Endothelial cell of umbilical vein (primary cell): ENCODE measurements at regions not wholly inside any gene's neighbourhood (a gene's known extent, or its start where the extent isn't known, plus 50 kb on each side); places are given as distances from the start of the nearest gene placed in this dataset.

Source experiments
- BruUV-seq: library from RNA; stranded (reverse); fragments of 400-500 nt; replicated peaks from 2 replicates; lab custom pipeline; 2021; lab: Mats Ljungman, UMichigan
- CTCF ChIA-PET: fragments of 300-600, 350-600 bp; sonication (Branson Sonifier 250); formaldehyde crosslinking; loops from one replicate; lab custom pipeline; 2021; ENCODE audit warnings: antibody characterized with exemption, inconsistent platforms; lab: Charles Lee
- POLR2A ChIA-PET: fragments of 300-600, 350-600 bp; sonication (Branson Sonifier 250); formaldehyde crosslinking; loops from one replicate; lab custom pipeline; 2021; ENCODE audit warnings: antibody characterized with exemption, inconsistent platforms; lab: Charles Lee
- DNase-seq: peaks from one replicate; pipeline ENCODE4 v3.0.0-alpha.2; 2011; ENCODE audit warnings: low read depth, low spot score
- FAIRE-seq: peaks from 2 replicates; lab custom pipeline; 2011; peaks lifted over from hg19 to GRCh38; lab: Jason Lieb, UNC
- H2AFZ ChIP-seq: 2 replicates; pipeline ENCODE4 v1.6.0; 2012; ENCODE audit warnings: low read depth, low read length, control low read depth, inconsistent platforms
- H3K27ac ChIP-seq: 2 replicates; pipeline ENCODE4 v1.5.1; 2011; ENCODE audit warnings: low read depth, mild to moderate bottlenecking, control low read depth, low read length, moderate library complexity; ENCODE audit not compliant: insufficient read depth
- H3K27me3 ChIP-seq, 2 experiments: 2 replicates each; pipeline versions ENCODE4 v1.6.0 to v1.6.1; 2011; ENCODE audit warnings: low read length in 2 of 2, mixed read lengths in 1 of 2; ENCODE audit not compliant: control insufficient read depth in 2 of 2, insufficient read depth in 2 of 2
- H3K36me3 ChIP-seq, 2 experiments: 2 replicates in 1 of 2; 3 replicates in 1 of 2; pipeline ENCODE4 v1.5.1; 2011; ENCODE audit warnings: low read length in 2 of 2, mild to moderate bottlenecking in 1 of 2, moderate library complexity in 1 of 2; ENCODE audit not compliant: control insufficient read depth in 2 of 2, insufficient read depth in 2 of 2; ENCODE audit errors: extremely low read depth in 1 of 2
- H3K4me1 ChIP-seq: 3 replicates; pipeline ENCODE4 v1.5.1; 2011; ENCODE audit warnings: mild to moderate bottlenecking, low read length; ENCODE audit not compliant: control insufficient read depth, insufficient read depth; ENCODE audit errors: extremely low read depth
- H3K4me2 ChIP-seq: 2 replicates; pipeline ENCODE4 v1.6.1; 2011; ENCODE audit warnings: low read length, control low read depth, mixed read lengths; ENCODE audit not compliant: insufficient read depth
- H3K4me3 ChIP-seq, 3 experiments: fragments of 200-600 bp in 1 of 3; sonication (generic), shearing (Covaris generic) in 1 of 3; replicated peaks in 1 of 3; 2 replicates each; pipeline ENCODE4 v1.5.1; 2011 to 2016; ENCODE audit warnings: control low read depth in 3 of 3, low read length in 3 of 3, mild to moderate bottlenecking in 2 of 3, inconsistent platforms in 1 of 3, low read depth in 1 of 3, moderate library complexity in 1 of 3; ENCODE audit not compliant: insufficient read depth in 1 of 3
- H3K79me2 ChIP-seq: 2 replicates; pipeline ENCODE4 v1.6.0; 2012; ENCODE audit warnings: low read length, inconsistent platforms; ENCODE audit not compliant: control insufficient read depth, insufficient read depth
- H3K9ac ChIP-seq: replicated peaks from 2 replicates; pipeline ENCODE3; 2011; ENCODE audit warnings: low read length, control low read depth; ENCODE audit not compliant: insufficient read depth; ENCODE audit errors: extremely low read depth
- H3K9me1 ChIP-seq: replicated peaks from 3 replicates; pipeline ENCODE4 v1.6.0; 2011; ENCODE audit warnings: mild to moderate bottlenecking, low read length; ENCODE audit not compliant: control insufficient read depth, insufficient read depth; ENCODE audit errors: extremely low read depth
- H3K9me3 ChIP-seq: replicated peaks from 2 replicates; pipeline ENCODE4 v1.5.1; 2012; ENCODE audit warnings: low read length, inconsistent platforms; ENCODE audit not compliant: control insufficient read depth, insufficient read depth
- H4K20me1 ChIP-seq: replicated peaks from 2 replicates; pipeline ENCODE3; 2011; ENCODE audit warnings: mild to moderate bottlenecking, low read length; ENCODE audit not compliant: control insufficient read depth, insufficient read depth; ENCODE audit errors: extremely low read depth
- EZH2 ChIP-seq: IDR thresholded peaks from 2 replicates; pipeline ENCODE4 v1.6.1; 2012; ENCODE audit warnings: borderline replicate concordance, low read depth, mild to moderate bottlenecking, moderate library complexity, low read length, inconsistent platforms; ENCODE audit not compliant: severe bottlenecking
- FOS ChIP-seq: IDR thresholded peaks from 2 replicates; pipeline ENCODE4 v1.6.1; 2011; ENCODE audit warnings: mild to moderate bottlenecking, low read length, moderate library complexity, borderline replicate concordance; ENCODE audit not compliant: insufficient read depth
- GATA2 ChIP-seq: IDR thresholded peaks from 2 replicates; pipeline ENCODE4 v1.7.0; 2011; ENCODE audit warnings: low read depth, mild to moderate bottlenecking, moderate library complexity, mixed read lengths, low read length; ENCODE audit not compliant: insufficient read length, insufficient read depth
- MYC ChIP-seq: IDR thresholded peaks from one replicate; pipeline ENCODE4 v1.6.1; 2011; ENCODE audit warnings: mild to moderate bottlenecking, low read depth, low read length
- POLR2A ChIP-seq: IDR thresholded peaks from 2 replicates; pipeline ENCODE4 v1.6.1; 2012; ENCODE audit warnings: low read depth, mild to moderate bottlenecking, control low read depth, low read length
- POLR2AphosphoS5 ChIP-seq: IDR thresholded peaks from 2 replicates; pipeline ENCODE4 v1.6.1; 2012; ENCODE audit warnings: low read depth, mild to moderate bottlenecking, control low read depth, low read length, moderate library complexity; ENCODE audit not compliant: insufficient read depth
- dilution Hi-C: fragments of 300-500 bp; cut with MboI; formaldehyde crosslinking; loops from one replicate; pipeline ENCODE4 v1.15.0; 2019; ENCODE audit warnings: low sequenced_read_pairs; ENCODE audit not compliant: extremely low pct_ligation_motif_present
- intact Hi-C: fragments of 100-400 bp; cut with micrococcal nuclease; formaldehyde crosslinking; loops from one replicate; pipeline ENCODE4 v1.10.0; 2022
- TF ChIP-seq, protein P1 (sequence below): IDR thresholded peaks from 2 replicates; pipeline ENCODE4 v1.6.1; 2011; ENCODE audit not compliant: insufficient read depth, insufficient read length
- TF ChIP-seq, protein P2 (sequence below), 2 donors: IDR thresholded peaks; 1 replicate in 1 of 2; 2 replicates in 1 of 2; pipeline ENCODE4 v1.5.1; 2011; ENCODE audit warnings: low read length in 2 of 2, mild to moderate bottlenecking in 2 of 2, moderate library complexity in 2 of 2, control low read depth in 1 of 2, inconsistent platforms in 1 of 2, low read depth in 1 of 2; ENCODE audit not compliant: insufficient read depth in 1 of 2; ENCODE audit errors: extremely low read depth in 1 of 2

DNA sequence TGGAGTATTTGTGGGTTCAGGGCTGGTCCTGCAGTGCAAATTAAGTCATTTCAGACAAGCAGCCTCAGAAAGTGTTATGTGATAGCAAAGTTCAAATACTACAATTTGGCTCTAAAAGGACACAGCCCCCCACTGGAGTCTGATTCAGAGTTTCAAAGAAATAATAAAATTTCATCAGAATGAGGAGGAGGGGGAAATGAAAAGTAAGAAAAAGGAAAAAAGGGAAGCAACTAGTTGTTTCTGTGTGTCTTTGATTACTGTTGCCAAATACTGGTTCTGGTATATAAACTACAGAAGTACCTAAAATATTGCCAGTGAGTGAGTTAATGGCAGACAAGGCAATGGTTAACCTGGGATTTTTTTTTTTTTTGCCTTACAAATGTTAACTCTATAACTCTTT, 773.9 kb downstream of the BCL11A start:
- H3K4me3 ChIP-seq = no peak overlapping the region
- no peak overlapping the region for H2AFZ ChIP-seq
- ChIA-PET CTCF (no interaction called here), POLR2A (no interaction called here)
- H3K27me3 ChIP-seq = no peaks in the 10 kb centered on the region
- H3K4me1 ChIP-seq = no peaks in the 10 kb centered on the region
- DNase-seq (no peak), FAIRE-seq (no peak)
- H3K9ac ChIP-seq = no peak overlapping the region
- H3K79me2 ChIP-seq = no peaks in the 10 kb centered on the region
- no TSS peak for BruUV-seq
- TF ChIP-seq FOS = no peak
- H3K36me3 ChIP-seq = no peaks in the 10 kb centered on the region
- H3K9me1 ChIP-seq = no peaks in the 10 kb centered on the region
- H3K4me2 ChIP-seq = no peak overlapping the region
- H3K9me3 ChIP-seq = peaks cover 3% of the 10 kb centered on the region
- dilution Hi-C loops (no loop called here), intact Hi-C loops (no loop called here)
- H3K27ac ChIP-seq = no peak overlapping the region
- H4K20me1 ChIP-seq = no peaks in the 10 kb centered on the region

DNA sequence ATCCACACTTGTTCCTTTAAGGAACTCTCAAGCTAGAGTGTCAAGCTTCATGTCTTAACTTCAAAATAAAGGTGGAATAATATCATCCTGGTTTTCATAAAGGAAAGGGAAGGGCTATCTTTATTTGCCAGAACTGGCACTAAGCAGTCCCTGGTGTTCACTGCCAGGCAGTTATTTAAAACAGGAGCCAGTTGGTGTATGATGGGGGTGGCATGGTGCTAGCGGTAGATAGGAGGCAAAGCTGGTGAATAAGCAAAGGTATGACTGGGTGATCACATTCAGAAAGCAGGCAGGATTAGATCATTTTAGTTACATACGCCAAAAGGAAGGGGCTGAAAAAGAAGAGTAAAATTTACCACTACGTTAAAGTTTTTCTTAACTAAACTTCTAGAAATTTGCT, 776.3 kb downstream of the BCL11A start:
- no peak overlapping the region for H3K4me3 ChIP-seq
- BruUV-seq = no TSS peak
- H3K36me3 ChIP-seq = no peaks in the 10 kb centered on the region
- H4K20me1 ChIP-seq = no peaks in the 10 kb centered on the region
- no peak overlapping the region for H3K9ac ChIP-seq
- TF ChIP-seq POLR2A (no peak), FOS (no peak), GATA2 (no peak), EZH2 (no peak), POLR2AphosphoS5 (no peak), MYC (no peak)
- TF ChIP-seq, protein P1, sequence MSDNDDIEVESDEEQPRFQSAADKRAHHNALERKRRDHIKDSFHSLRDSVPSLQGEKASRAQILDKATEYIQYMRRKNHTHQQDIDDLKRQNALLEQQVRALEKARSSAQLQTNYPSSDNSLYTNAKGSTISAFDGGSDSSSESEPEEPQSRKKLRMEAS = no peak
- TF ChIP-seq, protein P2, sequence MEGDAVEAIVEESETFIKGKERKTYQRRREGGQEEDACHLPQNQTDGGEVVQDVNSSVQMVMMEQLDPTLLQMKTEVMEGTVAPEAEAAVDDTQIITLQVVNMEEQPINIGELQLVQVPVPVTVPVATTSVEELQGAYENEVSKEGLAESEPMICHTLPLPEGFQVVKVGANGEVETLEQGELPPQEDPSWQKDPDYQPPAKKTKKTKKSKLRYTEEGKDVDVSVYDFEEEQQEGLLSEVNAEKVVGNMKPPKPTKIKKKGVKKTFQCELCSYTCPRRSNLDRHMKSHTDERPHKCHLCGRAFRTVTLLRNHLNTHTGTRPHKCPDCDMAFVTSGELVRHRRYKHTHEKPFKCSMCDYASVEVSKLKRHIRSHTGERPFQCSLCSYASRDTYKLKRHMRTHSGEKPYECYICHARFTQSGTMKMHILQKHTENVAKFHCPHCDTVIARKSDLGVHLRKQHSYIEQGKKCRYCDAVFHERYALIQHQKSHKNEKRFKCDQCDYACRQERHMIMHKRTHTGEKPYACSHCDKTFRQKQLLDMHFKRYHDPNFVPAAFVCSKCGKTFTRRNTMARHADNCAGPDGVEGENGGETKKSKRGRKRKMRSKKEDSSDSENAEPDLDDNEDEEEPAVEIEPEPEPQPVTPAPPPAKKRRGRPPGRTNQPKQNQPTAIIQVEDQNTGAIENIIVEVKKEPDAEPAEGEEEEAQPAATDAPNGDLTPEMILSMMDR (IDR thresholded peaks at IDR 0.05; ENCODE audit: extremely low read depth in 1 of 2, insufficient read depth in 1 of 2, low read depth in 1 of 2, low read length in 2 of 2) = no peak
- H3K79me2 ChIP-seq = no peaks in the 10 kb centered on the region
- no peak overlapping the region for H3K4me2 ChIP-seq
- no peak for FAIRE-seq
- intact Hi-C loops (no loop called here), dilution Hi-C loops (no loop called here)
- H2AFZ ChIP-seq = no peak overlapping the region
- CTCF ChIA-PET = no interaction called here
- no peak for DNase-seq
- H3K27ac ChIP-seq = no peak overlapping the region
- H3K9me1 ChIP-seq = no peaks in the 10 kb centered on the region
- H3K9me3 ChIP-seq = peaks cover 2% of the 10 kb centered on the region
- H3K4me1 ChIP-seq = no peaks in the 10 kb centered on the region
- POLR2A ChIA-PET = no interaction called here
- H3K27me3 ChIP-seq = no peaks in the 10 kb centered on the region
